Cardiac muscle cell (in vitro differentiated cells and primary cell): ENCODE measurements at regions not wholly inside any gene's neighbourhood (a gene's known extent, or its start where the extent isn't known, plus 50 kb on each side); places are given as distances from the start of the nearest gene placed in this dataset.

Experiments
- DNase-seq, 2 donors: peaks; one replicate each; pipeline versions ENCODE4 v3.0.0 to v3.0.0-alpha.2; 2010 to 2017; ENCODE audit warnings: low read depth in 1 of 2, low spot score in 1 of 2
- H3K27ac ChIP-seq: fragments of 200-600 bp; sonication (generic); 2 replicates; pipeline ENCODE4 v1.5.1; 2016
- H3K27me3 ChIP-seq: fragments of 200-600 bp; sonication (generic); 2 replicates; pipeline ENCODE4 v1.6.0; 2016; ENCODE audit warnings: control low read depth
- H3K36me3 ChIP-seq: fragments of 200-600 bp; sonication (generic); 2 replicates; pipeline ENCODE4 v1.5.1; 2016; ENCODE audit warnings: control low read depth
- H3K4me1 ChIP-seq: fragments of 200-600 bp; sonication (generic); 2 replicates; pipeline ENCODE4 v1.8.1; 2017; ENCODE audit warnings: low read depth, mild to moderate bottlenecking, mixed run types
- H3K4me3 ChIP-seq: fragments of 200-600 bp; sonication (generic); 2 replicates; pipeline ENCODE4 v1.5.1; 2016; ENCODE audit warnings: mild to moderate bottlenecking
- H3K9me3 ChIP-seq: fragments of 200-600 bp; sonication (generic); 2 replicates; pipeline ENCODE4 v1.5.1; 2017; ENCODE audit warnings: low read depth, mild to moderate bottlenecking, control low read depth
- TF ChIP-seq, protein P1 (sequence below): IDR thresholded peaks from 2 replicates; pipeline ENCODE4 v1.5.1; 2012; ENCODE audit warnings: low read depth, mild to moderate bottlenecking, low read length

DNA sequence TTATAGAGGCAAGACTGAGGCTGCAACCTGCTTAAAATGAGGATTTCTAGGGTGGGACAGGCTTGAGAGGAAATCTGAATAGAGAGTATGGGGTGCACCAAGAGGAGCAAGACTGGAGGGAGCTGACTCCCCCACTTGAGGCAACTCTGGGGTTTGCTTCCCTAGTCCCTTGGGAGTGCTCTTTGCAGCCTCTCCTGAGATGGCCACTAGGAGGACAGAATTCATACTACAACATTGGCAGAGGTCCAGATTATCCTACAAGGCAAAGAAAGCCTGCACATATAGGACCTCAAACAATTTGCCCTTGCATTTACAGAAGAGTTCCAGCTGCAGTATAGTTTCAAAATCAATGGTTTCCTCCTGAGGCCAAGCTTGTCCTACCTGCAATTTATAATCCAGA, 830.9 kb downstream of the TECRL start:
- no peaks in the 10 kb centered on the region for H3K4me1 ChIP-seq

DNA sequence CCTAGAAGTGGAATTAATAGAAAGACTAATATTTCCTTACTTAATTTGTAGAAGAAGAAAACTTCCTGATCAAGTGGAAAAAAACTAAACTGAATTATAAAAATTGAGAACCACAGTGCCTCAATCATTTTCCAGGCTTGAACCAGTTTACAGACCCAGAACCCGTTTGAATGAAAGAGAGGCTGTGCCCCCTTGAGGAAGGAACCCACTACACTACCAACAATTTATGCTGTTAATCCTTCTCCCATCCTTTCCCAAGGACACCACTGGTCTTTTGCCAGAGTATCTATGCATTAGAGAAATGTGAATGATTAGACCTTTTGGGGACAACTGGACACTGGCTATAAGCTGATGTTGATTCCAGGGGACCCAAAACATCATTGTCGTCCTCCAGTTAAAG, 842.6 kb downstream of the TECRL start:
- Histone ChIP-seq H3K36me3 (no peaks in the 10 kb centered on the region), H3K27ac (no peak overlapping the region), H3K27me3 (no peaks in the 10 kb centered on the region), H3K9me3 (no peaks in the 10 kb centered on the region), H3K4me3 (no peak overlapping the region), H3K4me1 (no peaks in the 10 kb centered on the region)
- TF ChIP-seq, protein P1, sequence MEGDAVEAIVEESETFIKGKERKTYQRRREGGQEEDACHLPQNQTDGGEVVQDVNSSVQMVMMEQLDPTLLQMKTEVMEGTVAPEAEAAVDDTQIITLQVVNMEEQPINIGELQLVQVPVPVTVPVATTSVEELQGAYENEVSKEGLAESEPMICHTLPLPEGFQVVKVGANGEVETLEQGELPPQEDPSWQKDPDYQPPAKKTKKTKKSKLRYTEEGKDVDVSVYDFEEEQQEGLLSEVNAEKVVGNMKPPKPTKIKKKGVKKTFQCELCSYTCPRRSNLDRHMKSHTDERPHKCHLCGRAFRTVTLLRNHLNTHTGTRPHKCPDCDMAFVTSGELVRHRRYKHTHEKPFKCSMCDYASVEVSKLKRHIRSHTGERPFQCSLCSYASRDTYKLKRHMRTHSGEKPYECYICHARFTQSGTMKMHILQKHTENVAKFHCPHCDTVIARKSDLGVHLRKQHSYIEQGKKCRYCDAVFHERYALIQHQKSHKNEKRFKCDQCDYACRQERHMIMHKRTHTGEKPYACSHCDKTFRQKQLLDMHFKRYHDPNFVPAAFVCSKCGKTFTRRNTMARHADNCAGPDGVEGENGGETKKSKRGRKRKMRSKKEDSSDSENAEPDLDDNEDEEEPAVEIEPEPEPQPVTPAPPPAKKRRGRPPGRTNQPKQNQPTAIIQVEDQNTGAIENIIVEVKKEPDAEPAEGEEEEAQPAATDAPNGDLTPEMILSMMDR: no peak
- DNase-seq: no peak

More for the DNA sequence above, 830.9 kb downstream of the TECRL start:
- DNase-seq: no peak
- H3K27ac ChIP-seq: no peak overlapping the region
- no peak overlapping the region for H3K4me3 ChIP-seq
- no peaks in the 10 kb centered on the region for H3K27me3 ChIP-seq
- no peaks in the 10 kb centered on the region for H3K36me3 ChIP-seq
- H3K9me3 ChIP-seq: no peaks in the 10 kb centered on the region
- TF ChIP-seq, protein P1: no peak

DNA sequence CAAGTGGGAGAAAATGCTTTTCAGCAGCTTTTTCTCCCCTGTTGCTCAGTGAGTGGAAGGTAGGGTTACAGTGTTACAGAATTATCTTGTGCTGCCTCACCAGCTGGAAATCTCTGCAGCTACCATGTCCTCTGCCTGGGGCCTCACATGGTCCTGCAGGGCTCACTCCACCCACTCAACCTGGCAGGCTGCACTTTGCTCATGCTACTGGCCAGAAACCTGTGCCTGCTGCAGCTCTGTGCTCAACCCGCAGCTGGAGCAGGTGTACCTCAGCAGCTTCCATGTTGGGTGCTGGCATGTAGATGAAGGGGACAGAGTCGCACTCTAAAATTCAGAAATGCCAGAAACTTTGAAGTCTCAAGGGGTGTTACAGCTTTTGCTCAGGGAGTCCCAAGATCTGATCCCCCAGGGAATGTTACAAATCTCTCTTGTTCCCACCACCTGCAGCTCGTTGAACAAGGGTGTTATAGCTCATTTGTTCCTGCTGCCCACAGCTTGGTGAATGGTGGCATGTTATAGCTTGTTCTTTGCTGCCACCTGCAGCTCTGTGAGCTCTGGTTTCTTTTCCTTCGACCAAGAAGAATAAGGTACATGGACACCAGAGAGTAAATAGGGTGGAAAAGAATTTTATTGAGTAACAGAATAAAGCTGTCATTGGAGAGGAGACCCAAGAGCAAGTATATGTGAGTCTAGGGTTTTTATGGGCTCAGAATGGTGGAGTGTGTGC, 845.8 kb downstream of the TECRL start:
- H3K36me3 ChIP-seq: no peaks in the 10 kb centered on the region
- H3K9me3 ChIP-seq: no peaks in the 10 kb centered on the region
- DNase-seq: peak in 1 of 2 donors; percentile 23
- TF ChIP-seq, protein P1: no peak
- H3K4me3 ChIP-seq: no peak overlapping the region
- no peaks in the 10 kb centered on the region for H3K27me3 ChIP-seq
- no peaks in the 10 kb centered on the region for H3K4me1 ChIP-seq
- H3K27ac ChIP-seq: no peak overlapping the region

DNA sequence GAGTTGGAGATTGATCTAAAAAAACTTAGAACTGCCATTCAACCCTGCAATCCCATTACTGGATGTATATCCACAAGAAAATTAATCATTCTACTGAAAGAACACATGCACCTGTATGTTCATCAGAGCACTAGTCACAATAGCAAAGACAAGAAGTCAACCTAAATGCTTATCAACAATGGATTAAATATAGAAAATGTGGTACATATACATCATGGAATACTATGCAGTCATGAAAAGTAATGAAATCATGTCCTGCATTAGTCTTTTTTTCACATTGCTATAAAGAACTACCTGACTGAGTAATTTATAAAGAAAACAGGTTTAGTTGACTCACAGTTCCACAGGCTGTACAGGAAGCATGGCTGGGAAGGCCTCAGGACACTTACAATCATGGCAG, 850.5 kb downstream of the TECRL start:
- H3K4me1 ChIP-seq: no peaks in the 10 kb centered on the region
- no peaks in the 10 kb centered on the region for H3K36me3 ChIP-seq
- H3K9me3 ChIP-seq: no peaks in the 10 kb centered on the region
- TF ChIP-seq, protein P1: no peak
- no peak overlapping the region for H3K27ac ChIP-seq
- no peaks in the 10 kb centered on the region for H3K27me3 ChIP-seq
- no peak for DNase-seq
- H3K4me3 ChIP-seq: no peak overlapping the region

DNA sequence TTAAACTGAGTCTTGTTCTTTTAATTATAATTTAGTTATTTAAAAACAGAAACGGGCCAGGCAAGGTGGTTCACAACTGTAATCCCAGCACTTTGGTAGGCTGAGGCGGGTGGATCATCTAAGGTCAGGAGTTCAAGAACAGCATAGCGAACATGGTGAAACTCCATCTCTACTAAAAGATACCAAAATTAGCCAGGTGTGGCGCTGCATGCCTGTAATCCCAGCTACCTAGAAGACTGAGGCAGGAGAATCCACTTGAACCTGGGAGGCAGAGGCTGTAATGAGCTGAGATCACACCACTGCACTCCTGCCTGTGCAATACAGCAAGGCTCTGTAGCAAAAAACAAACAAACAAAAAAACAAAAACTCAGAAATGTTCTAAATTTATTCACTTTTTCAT, 852.9 kb downstream of the TECRL start:
- TF ChIP-seq, protein P1: no peak
- Histone ChIP-seq H3K27me3 (no peaks in the 10 kb centered on the region), H3K9me3 (no peaks in the 10 kb centered on the region), H3K4me1 (no peaks in the 10 kb centered on the region), H3K4me3 (no peak overlapping the region), H3K27ac (no peak overlapping the region), H3K36me3 (no peaks in the 10 kb centered on the region)
- DNase-seq: no peak
